DOHH2 (cell line): ENCODE measurements at regions not wholly inside any gene's neighbourhood (a gene's known extent, or its start where the extent isn't known, plus 50 kb on each side); places are given as distances from the start of the nearest gene placed in this dataset.

Experiments
- H3F3A ChIP-seq: fragments of 200-600 bp; sonication (generic), shearing (Covaris generic); 2 replicates; pipeline ENCODE4 v1.6.0; 2016; ENCODE audit warnings: antibody characterized with exemption, mild to moderate bottlenecking; ENCODE audit not compliant: control insufficient read depth, insufficient read depth
- H3K27ac ChIP-seq: fragments of 200-600 bp; sonication (generic); 2 replicates; pipeline ENCODE4 v1.5.1; 2014; ENCODE audit warnings: low read depth, mild to moderate bottlenecking, low read length, moderate library complexity
- H3K27me3 ChIP-seq: fragments of 200-600 bp; sonication (generic); 2 replicates; pipeline ENCODE4 v1.6.1; 2014; ENCODE audit warnings: mild to moderate bottlenecking, low read length, mixed read lengths; ENCODE audit not compliant: control insufficient read depth
- H3K36me3 ChIP-seq: fragments of 200-600 bp; sonication (generic); 2 replicates; pipeline ENCODE4 v1.6.1; 2014; ENCODE audit warnings: mild to moderate bottlenecking, low read length, moderate library complexity, mixed read lengths; ENCODE audit not compliant: control insufficient read depth
- H3K4me1 ChIP-seq: fragments of 200-600 bp; sonication (generic); 2 replicates; pipeline ENCODE4 v1.6.1; 2014; ENCODE audit warnings: mild to moderate bottlenecking, low read length, mixed read lengths; ENCODE audit not compliant: control insufficient read depth
- H3K4me2 ChIP-seq: fragments of 200-600 bp; sonication (generic); 2 replicates; pipeline ENCODE4 v1.6.0; 2014; ENCODE audit warnings: mild to moderate bottlenecking, low read length, moderate library complexity
- H3K4me3 ChIP-seq: fragments of 200-600 bp; sonication (generic); 2 replicates; pipeline ENCODE4 v1.5.1; 2014; ENCODE audit warnings: mild to moderate bottlenecking, low read length, mixed read lengths
- H3K79me2 ChIP-seq: fragments of 200-600 bp; sonication (generic); 2 replicates; pipeline ENCODE4 v1.6.1; 2014; ENCODE audit warnings: mild to moderate bottlenecking, low read length, mixed read lengths; ENCODE audit not compliant: control insufficient read depth
- H3K9me2 ChIP-seq: fragments of 200-600 bp; sonication (generic); replicated peaks from 2 replicates; pipeline ENCODE4 v1.6.1; 2014; ENCODE audit warnings: mild to moderate bottlenecking, low read length, mixed read lengths; ENCODE audit not compliant: control insufficient read depth
- H3K9me3 ChIP-seq: fragments of 200-600 bp; sonication (generic); 2 replicates; pipeline ENCODE4 v1.6.1; 2014; ENCODE audit warnings: antibody characterized with exemption, low read length, mixed read lengths; ENCODE audit not compliant: control insufficient read depth, insufficient read depth
- H4K20me1 ChIP-seq: fragments of 200-600 bp; sonication (generic); 2 replicates; pipeline ENCODE4 v1.6.0; 2014; ENCODE audit warnings: low read depth, mild to moderate bottlenecking, antibody characterized with exemption, low read length, moderate library complexity; ENCODE audit not compliant: control insufficient read depth, insufficient read depth
- EZH2phosphoT487 ChIP-seq: fragments of 200-600 bp; sonication (generic); IDR thresholded peaks from 2 replicates; pipeline ENCODE4 v1.6.1; 2017; ENCODE audit warnings: borderline replicate concordance, mild to moderate bottlenecking, antibody characterized with exemption, low read length, moderate library complexity, mixed read lengths
- TF ChIP-seq, protein P1 (sequence below): fragments of 200-600 bp; sonication (generic); IDR thresholded peaks from one replicate; pipeline ENCODE4 v1.5.1; 2014; ENCODE audit warnings: antibody characterized with exemption, mild to moderate bottlenecking, low read depth, low read length; ENCODE audit not compliant: poor library complexity, severe bottlenecking

- Histone ChIP-seq H3K9me2 (no peaks in the 10 kb centered on the region), H3K4me1 (no peaks in the 10 kb centered on the region), H3K4me2 (no peak overlapping the region), H4K20me1 (no peaks in the 10 kb centered on the region), H3K9me3 (no peaks in the 10 kb centered on the region), H3K4me3 (no peak overlapping the region), H3K36me3 (no peaks in the 10 kb centered on the region), H3K27me3 (no peaks in the 10 kb centered on the region), H3K79me2 (no peaks in the 10 kb centered on the region), H3F3A (no peaks in the 10 kb centered on the region), H3K27ac (no peak overlapping the region)
- TF ChIP-seq, protein P1, sequence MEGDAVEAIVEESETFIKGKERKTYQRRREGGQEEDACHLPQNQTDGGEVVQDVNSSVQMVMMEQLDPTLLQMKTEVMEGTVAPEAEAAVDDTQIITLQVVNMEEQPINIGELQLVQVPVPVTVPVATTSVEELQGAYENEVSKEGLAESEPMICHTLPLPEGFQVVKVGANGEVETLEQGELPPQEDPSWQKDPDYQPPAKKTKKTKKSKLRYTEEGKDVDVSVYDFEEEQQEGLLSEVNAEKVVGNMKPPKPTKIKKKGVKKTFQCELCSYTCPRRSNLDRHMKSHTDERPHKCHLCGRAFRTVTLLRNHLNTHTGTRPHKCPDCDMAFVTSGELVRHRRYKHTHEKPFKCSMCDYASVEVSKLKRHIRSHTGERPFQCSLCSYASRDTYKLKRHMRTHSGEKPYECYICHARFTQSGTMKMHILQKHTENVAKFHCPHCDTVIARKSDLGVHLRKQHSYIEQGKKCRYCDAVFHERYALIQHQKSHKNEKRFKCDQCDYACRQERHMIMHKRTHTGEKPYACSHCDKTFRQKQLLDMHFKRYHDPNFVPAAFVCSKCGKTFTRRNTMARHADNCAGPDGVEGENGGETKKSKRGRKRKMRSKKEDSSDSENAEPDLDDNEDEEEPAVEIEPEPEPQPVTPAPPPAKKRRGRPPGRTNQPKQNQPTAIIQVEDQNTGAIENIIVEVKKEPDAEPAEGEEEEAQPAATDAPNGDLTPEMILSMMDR: no peak
- no peak for TF ChIP-seq EZH2phosphoT487
These were observed 67.9 kb upstream of the SPACA1 start for GRCh38 chr6:87979737-87980136.

DNA sequence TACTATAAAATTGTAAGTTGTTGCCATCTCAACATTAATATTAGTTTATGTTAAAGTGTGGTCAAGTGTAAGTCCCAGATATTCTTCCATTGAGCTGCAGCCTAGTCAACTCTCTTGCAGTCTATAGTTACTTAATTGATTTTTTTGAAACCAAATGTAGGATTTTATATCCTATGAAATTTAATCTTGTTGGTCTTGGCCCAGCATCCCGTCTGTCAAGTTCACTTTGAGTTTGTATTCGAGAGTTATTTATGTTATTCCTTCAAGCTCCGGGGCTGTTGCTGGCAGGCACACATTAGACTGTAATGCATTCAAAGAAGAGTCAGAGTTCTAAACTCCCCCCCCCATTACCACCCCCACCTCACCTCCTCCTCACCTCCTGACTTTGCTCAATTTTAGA lies 71.0 kb upstream of the SPACA1 start:
- Histone ChIP-seq H3K9me3 (no peaks in the 10 kb centered on the region), H3K27me3 (no peaks in the 10 kb centered on the region), H3K4me3 (no peak overlapping the region), H3K27ac (no peak overlapping the region), H3K36me3 (no peaks in the 10 kb centered on the region), H3K4me1 (no peaks in the 10 kb centered on the region), H3K9me2 (no peaks in the 10 kb centered on the region), H3F3A (no peaks in the 10 kb centered on the region), H3K4me2 (no peak overlapping the region), H3K79me2 (no peaks in the 10 kb centered on the region), H4K20me1 (no peaks in the 10 kb centered on the region)
- TF ChIP-seq, protein P1: no peak
- no peak for TF ChIP-seq EZH2phosphoT487

DNA sequence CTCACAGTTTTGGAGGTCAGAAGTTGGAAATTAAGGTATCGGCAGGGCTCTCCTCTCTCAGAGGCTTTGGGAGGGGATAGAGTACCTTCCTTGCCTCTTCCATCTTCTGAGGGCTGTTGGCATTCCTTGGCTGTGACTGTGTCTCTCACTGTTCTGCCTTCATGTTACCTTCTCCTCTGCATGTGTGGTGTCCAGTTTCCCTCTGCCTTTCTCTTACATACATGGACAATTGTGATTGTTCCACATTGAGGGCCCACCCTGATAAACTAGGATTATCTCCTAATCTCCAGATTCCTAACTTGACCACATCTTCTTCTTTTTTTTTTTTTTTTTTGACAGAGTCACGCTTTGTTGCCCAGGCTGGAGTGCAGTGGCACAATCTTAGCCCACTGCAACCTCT lies 72.1 kb upstream of the SPACA1 start:
- H3K9me3 ChIP-seq: no peaks in the 10 kb centered on the region
- no peak overlapping the region for H3K4me3 ChIP-seq
- no peaks in the 10 kb centered on the region for H4K20me1 ChIP-seq
- H3F3A ChIP-seq: no peaks in the 10 kb centered on the region
- no peaks in the 10 kb centered on the region for H3K36me3 ChIP-seq
- H3K27ac ChIP-seq: no peak overlapping the region
- no peaks in the 10 kb centered on the region for H3K27me3 ChIP-seq
- H3K9me2 ChIP-seq: no peaks in the 10 kb centered on the region
- TF ChIP-seq EZH2phosphoT487: no peak
- TF ChIP-seq, protein P1: no peak
- H3K79me2 ChIP-seq: no peaks in the 10 kb centered on the region
- H3K4me1 ChIP-seq: no peaks in the 10 kb centered on the region
- H3K4me2 ChIP-seq: no peak overlapping the region

DNA sequence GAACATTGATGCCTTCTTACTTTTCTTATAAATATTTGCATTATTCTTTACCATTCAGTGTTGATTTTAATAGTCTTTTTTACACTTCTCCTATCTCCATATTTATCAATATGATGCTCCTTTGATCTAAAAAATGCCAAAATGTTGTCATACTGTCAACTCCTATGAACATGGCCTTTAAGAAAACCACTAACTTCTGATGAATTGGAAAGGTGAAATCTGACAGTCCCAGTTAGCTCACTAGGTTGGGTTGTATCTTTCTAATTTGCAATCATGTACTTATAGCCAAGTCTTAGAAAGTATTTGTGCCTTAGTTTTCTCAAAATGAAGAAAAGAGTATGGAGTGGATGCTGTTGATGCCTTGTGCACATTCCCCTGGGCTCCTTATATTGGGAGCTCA lies 75.4 kb upstream of the SPACA1 start:
- TF ChIP-seq, protein P1: no peak
- no peak for TF ChIP-seq EZH2phosphoT487
- Histone ChIP-seq H4K20me1 (no peaks in the 10 kb centered on the region), H3K9me3 (no peaks in the 10 kb centered on the region), H3K27me3 (no peaks in the 10 kb centered on the region), H3K4me2 (no peak overlapping the region), H3F3A (no peaks in the 10 kb centered on the region), H3K79me2 (no peaks in the 10 kb centered on the region), H3K27ac (no peak overlapping the region), H3K4me3 (no peak overlapping the region), H3K4me1 (peaks cover 19% of the 10 kb centered on the region), H3K9me2 (no peaks in the 10 kb centered on the region), H3K36me3 (no peaks in the 10 kb centered on the region)
